Daoy (cell line): ENCODE measurements at regions not wholly inside any gene's neighbourhood (a gene's known extent, or its start where the extent isn't known, plus 50 kb on each side); places are given as distances from the start of the nearest gene placed in this dataset.

Experiments used
- DNase-seq: peaks from one replicate; pipeline ENCODE4 v3.0.0-alpha.2; 2015; ENCODE audit warnings: low read depth

GRCh38 chr16:66146798-66147197 lies 219.7 kb upstream of the CDH5 start:
- DNase-seq: no peak

GRCh38 chr16:66144641-66145040 lies 221.8 kb upstream of the CDH5 start:
- DNase-seq: no peak

DNA sequence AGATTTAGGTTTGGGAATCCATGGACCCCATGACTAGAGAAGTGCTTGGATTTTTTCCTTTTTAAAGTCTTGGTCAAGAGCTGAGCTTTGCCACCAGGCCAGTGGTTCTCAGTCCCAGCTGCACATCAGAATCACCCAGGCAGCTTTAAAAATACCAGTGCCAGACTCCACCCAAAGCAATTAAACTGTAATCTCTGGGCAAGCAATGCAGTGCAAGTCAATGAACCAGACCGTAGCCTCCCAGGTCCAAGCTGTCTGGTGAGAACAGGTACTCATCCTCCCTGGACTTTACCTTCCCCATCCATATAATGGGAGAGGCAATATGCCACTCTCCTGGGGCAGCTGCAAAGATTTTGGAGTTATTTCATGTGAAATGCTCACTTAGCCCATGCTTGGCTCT lies 223.1 kb upstream of the CDH5 start:
- DNase-seq: no peak

DNA sequence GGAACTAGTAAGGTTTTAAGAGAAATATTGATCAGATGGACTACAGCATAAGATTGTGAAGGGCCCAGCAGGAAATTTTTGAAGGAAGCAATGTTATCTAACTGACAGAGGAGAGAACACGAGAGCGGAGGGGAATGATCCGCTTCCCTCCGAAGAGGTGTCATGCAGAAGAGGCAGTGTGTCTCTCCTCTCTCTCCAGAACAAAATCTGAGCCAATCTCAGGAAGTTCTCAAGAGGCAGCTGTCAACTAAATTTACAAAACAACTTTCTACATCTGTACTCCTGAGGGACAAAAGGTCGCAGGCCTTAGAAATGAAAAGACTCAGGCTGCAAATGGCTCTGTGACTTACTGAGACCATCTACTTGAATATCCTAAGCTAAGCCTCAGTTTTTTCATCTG lies 224.6 kb upstream of the CDH5 start:
- DNase-seq: no peak

DNA sequence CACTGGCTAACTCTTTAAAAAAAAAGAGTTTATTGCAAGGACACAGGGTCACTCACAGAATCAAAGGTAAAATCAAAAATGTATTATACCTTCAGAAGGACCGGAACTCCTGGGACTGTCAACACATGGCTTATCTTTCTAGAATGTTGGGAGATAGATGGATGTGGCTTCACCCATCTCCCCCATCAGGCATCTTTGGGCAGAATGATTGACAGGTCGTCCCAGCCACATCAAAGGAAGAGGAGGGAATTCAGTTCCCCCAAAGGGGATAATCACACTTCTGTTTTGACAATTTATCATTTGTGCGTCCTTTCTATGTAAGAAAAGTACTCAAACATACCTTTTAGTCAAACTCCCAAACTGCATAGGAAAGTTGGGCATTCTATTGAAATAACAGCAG lies 228.6 kb upstream of the CDH5 start:
- DNase-seq: no peak

GRCh38 chr16:66136841-66137240 lies 229.7 kb upstream of the CDH5 start:
- DNase-seq: no peak

GRCh38 chr16:66135838-66136237 lies 230.7 kb upstream of the CDH5 start:
- no peak for DNase-seq

- DNase-seq: no peak
Measured at GRCh38 chr16:66135421-66135831, 231.1 kb upstream of the CDH5 start.

DNA sequence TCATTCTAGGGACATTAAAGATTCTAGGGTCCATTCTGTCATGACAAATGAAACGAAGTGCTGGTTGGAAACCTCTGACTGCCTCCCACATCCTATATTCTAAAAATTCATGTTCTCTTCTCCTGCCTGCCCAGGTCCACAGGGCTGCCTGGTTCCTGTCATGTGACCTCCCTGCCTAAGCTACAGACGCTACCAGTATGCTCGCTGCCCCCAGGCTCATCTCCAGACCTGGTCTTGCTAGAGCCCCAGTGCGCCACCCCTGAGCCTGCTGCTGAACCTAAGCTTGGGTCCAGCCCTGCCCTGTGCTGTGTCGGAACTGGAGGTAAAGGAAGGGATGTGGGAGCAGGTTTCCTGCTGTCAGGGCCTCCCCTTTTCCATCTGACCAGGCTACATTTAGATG lies 231.6 kb upstream of the CDH5 start:
- DNase-seq: no peak

GRCh38 chr16:66133643-66134338 lies 232.7 kb upstream of the CDH5 start:
- DNase-seq: no peak

GRCh38 chr16:66131895-66132294 lies 234.6 kb upstream of the CDH5 start:
- DNase-seq: no peak

DNA sequence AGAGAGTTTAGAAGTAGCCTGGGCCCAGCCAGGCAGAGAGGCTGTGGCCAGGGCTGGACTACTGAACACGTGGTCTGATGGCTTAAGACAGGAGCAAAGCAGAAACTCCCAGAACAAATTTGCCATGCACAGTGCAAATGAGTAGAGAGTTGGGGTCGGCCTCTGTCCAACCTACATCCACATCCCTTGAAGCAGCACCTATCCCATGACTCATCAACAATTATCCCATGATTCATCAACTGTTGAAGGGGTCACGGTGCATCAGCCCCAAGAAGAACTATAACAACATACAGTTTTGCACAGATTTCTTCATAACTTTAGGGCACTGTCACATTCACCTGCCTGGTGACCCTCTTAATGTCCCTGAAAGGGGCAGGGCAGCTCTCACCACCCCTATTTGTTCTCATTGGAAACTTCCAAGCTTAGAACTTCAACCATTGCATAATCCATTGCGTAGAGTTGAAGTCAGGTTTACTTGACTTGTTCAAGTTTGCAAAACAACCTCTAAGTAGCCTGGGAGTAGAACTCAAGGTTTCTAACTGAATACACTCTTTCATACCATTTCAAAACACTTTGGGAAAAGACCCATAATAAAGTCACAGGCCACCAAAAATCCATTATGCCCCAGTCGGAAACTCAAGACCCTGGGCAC lies 235.2 kb upstream of the CDH5 start:
- DNase-seq: peak; percentile 74

DNA sequence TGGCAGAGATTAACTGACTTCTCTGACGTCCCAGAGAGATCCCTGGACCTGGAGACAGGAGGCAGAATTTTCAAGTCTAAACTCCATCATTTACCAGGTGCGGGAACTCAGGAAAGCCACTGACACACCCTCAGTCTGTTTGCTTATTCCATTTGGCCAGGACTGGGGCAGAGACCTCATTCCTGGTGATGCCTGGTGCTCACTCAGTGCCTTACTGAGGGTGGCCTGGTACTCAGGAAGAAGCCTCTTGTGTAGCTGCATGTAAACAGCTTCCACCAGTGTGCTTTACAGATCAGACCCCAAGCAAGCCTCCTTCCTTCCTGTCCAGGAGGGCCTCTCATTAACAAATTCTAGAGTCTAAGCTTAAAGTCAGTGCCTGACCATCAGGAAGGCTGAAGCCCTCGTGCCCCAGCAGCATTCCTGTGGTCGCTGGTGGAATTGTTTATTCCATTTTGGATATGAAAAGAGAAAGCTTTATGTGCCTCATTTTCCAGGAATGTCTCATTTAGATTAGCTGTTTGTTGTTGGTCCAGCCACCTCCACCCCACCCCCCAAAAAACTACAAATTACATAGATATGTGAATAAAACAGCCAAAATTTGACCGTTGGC lies 236.1 kb upstream of the CDH5 start:
- peak; percentile 17 for DNase-seq

DNA sequence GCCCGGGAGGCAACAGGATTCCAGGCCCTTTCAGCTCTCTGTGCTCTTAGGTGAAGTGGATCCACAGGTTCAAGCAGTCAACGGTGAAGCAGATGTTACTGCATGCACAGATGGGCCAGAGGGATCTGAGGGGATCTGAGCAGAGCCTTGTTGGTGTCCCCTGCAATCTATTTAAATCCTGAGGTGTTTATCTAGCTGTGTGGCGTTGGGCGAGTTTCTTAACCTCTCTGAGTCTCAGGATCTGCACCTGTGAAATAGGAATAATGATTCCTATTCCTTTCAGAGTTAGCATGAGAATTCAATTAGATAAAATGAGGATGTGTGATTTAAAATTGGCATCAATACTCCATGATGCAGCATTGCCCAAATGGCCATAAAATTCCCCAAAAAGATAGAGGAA lies 237.3 kb upstream of the CDH5 start:
- DNase-seq: no peak

- DNase-seq: no peak
Measured at GRCh38 chr16:66128371-66128770, 238.1 kb upstream of the CDH5 start.

DNA sequence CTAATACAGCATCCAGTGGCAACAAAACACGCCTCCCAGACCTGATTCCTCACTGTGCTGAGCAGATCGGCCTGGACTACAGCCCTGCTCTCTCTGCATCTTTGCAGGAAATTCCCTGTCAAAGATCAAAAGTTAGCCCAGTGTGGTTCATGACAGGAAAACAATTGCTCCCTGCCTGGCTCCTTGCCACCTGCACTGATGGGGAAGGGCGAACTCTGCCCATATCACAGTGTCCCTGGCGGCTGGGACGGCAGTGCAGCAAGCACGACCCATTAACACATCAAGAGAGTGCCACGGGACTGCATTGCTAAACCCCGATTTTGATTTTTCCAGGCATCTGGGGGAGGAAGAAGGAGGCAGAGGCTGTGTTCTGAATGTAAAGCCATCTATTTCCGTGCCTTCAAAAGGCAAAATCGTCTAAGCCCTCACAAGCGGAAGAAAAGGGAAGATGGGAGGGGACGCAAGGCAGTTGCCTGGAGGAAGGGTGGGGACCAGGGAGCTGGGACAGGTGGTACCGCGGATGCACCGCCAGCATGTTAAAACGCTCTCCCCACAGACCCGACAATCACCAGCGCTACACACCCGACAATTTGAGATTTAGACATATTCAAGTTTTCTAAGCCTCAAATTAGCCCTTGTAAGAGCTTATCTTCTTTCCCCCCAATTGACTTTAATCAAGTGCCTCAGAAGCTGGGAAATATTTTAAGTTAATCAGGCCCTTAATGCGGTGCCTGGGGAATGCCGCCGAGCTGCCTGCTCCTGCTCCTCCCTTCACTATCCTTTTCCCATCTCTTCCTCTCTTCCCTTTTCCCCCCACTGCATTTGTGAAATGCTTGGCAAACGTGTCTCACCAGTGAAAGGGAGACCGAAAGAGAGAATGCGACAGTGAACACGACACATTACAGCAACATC lies 238.8 kb upstream of the CDH5 start:
- peak; percentile 17 for DNase-seq

DNA sequence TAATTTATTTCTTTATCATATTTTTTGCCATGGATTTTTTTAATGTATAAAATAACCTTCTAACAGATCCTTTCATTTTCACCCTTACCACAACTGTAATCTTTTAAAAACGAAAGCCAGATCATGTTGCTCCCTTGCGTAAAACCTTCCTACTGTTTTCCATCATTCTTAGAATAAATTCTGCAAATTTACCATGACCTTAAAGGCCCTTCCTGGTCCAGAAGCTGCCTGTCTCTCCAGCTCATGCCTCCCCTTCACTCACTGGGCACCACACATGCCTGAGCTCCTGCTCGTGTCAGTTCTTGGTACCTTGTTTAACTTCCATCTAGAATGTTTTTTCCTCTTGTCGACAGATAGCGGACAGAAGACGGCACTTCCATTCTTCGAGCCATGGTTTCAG lies 245.0 kb upstream of the CDH5 start:
- DNase-seq: no peak

DNA sequence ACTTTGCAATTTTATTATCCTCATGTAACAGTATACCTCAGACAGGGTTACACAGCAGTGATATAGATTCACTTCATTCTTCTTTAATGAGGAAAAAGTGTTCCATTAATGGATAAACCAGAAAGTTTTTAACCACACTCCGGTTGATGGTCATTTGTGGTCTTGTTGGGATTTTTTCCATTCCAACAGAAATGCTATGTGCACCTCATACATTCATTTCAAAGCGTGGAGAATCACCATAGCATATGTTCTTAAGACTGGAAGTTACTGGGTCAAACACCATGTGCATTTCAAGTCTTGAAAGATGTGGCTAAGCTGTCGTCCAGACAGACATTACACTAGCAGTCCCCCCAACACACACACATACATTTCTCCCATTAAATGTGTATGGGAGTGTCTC lies 245.8 kb upstream of the CDH5 start:
- no peak for DNase-seq

- peak; percentile 37 for DNase-seq
Measured at GRCh38 chr16:66116163-66117002, 250.1 kb upstream of the CDH5 start.

DNA sequence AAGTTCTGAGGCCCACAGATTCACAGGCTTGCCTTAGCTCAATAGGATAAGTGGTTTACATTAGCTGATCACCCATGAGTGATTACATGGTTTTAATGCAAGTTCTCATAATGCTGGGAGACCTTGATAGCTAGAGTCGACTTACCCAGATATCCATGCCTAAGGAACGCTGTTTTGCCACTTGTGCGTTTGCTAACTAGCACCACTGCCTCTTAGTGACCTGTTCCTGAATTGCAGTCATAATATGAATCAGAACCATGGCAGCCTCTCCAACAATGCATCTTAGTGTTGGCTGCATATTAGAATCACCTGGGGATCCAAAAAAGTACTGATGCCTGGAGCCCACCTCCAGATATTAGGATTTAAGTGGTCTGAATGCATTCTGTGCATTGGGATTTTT lies 251.1 kb upstream of the CDH5 start:
- DNase-seq: no peak

DNA sequence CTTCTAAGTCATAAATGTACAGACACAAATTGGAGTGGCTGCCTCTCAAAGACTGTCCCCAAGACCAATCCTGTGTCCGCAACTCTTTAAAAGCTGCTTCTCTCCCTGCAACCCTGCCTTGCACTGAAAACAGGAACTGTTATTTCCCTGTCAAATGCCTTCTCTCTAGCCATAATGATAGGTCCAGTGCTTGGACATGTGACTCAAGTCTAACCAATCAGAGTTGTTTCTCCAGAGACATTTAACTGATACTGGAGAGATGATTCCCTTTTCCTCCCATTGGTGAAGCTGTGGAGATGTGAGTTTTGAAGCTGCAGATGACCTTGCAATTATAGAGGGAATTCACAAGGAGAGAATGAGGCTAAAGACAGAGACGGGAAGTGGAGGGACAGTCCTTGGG lies 253.3 kb upstream of the CDH5 start:
- no peak for DNase-seq
